Panc1 (cell line): ENCODE measurements at regions not wholly inside any gene's neighbourhood (a gene's known extent, or its start where the extent isn't known, plus 50 kb on each side); places are given as distances from the start of the nearest gene placed in this dataset.

Experiments
- CTCF ChIP-seq: fragments of 450-650 bp; IDR thresholded peaks from 2 replicates; pipeline ENCODE4 v1.5.1; 2017; ENCODE audit warnings: mild to moderate bottlenecking
- POLR2AphosphoS5 ChIP-seq: IDR thresholded peaks from 2 replicates; pipeline ENCODE4 v1.6.1; 2012; ENCODE audit warnings: mild to moderate bottlenecking, low read depth, low read length, moderate library complexity
- SIN3A ChIP-seq: IDR thresholded peaks from 2 replicates; pipeline ENCODE4 v1.6.1; 2012; ENCODE audit warnings: low read depth, mild to moderate bottlenecking, low read length, moderate library complexity, borderline replicate concordance; ENCODE audit not compliant: insufficient read depth
- TCF7L2 ChIP-seq: IDR thresholded peaks from 2 replicates; pipeline ENCODE4 v1.6.1; 2011; ENCODE audit warnings: mild to moderate bottlenecking, low read depth, low read length, inconsistent platforms

GRCh38 chr6:141809901-141810300, 322.8 kb upstream of the GJE1 start:
- TF ChIP-seq CTCF = no peak
- no peak for TF ChIP-seq TCF7L2
- TF ChIP-seq SIN3A = no peak
- no peak for TF ChIP-seq POLR2AphosphoS5
